DOHH2 (cell line): ENCODE measurements at regions not wholly inside any gene's neighbourhood (a gene's known extent, or its start where the extent isn't known, plus 50 kb on each side); places are given as distances from the start of the nearest gene placed in this dataset.

ENCODE experiments used
- CTCF ChIP-seq: fragments of 200-600 bp; sonication (generic); IDR thresholded peaks from one replicate; pipeline ENCODE4 v1.5.1; 2014; ENCODE audit warnings: antibody characterized with exemption, mild to moderate bottlenecking, low read depth, low read length; ENCODE audit not compliant: poor library complexity, severe bottlenecking
- EZH2phosphoT487 ChIP-seq: fragments of 200-600 bp; sonication (generic); IDR thresholded peaks from 2 replicates; pipeline ENCODE4 v1.6.1; 2017; ENCODE audit warnings: borderline replicate concordance, mild to moderate bottlenecking, antibody characterized with exemption, low read length, moderate library complexity, mixed read lengths

- TF ChIP-seq CTCF (no peak), EZH2phosphoT487 (no peak)
Measured at GRCh38 chr5:98624145-98624880, 149.2 kb upstream of the RGMB start.
